ENCODE measurements at regions not wholly inside any gene's neighbourhood (a gene's known extent, or its start where the extent isn't known, plus 50 kb on each side); places are given as distances from the start of the nearest gene placed in this dataset.

DNA sequence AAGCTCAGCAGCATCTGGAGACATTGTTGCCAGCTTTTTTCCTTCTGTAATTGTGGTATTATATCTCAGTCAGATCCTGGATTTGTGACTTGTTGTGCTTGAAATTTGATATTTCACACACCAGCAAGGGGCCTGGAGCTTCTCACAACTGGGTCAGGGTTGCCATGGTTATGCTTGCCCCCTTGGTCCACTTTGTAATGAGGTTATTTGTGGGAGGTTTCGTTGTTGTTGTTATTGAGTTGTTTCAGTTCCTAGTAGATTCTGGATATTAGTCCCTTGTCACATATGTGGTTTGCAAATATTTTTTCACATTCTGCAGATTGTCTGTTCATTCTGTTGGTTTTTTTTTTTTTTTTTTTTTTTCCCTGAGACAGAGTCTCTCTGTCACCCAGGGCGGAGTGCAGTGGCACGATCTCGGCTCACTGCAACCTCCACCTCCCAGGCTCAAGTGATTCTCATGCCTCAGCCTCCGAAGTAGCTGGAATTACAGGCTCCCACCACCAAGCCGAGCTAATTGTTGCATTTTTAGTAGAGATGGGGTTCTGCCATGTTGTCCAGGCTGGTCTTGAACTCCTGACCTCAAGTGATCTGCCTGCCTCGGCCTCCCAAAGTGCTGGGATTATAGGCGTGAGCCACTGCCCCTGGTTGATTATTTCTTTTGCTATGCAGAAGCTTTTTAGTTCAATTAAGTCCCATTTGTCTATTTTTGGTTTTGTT is 80.6 kb upstream of the ETV6 start:
- no peak for DNase-seq

DNA sequence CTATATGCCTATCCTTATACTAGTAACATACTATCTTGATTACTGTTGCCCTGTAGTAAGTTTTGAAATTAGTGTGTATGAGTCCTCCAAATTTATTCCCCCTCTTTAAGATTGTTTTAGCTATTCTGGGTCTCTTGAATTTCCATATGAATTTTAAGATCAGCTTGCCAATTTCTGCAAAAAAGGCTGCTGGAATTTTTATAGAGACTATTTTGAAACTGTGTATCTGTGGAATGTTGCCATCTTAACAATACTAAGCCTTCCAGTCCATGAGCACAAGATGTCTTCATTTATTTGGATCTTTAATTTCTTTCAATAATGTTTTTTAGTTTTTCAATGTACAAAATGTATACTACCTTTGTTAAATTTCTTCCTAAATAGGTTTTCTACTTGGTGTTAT is 79.8 kb upstream of the ETV6 start:
- no peak for DNase-seq

DNA sequence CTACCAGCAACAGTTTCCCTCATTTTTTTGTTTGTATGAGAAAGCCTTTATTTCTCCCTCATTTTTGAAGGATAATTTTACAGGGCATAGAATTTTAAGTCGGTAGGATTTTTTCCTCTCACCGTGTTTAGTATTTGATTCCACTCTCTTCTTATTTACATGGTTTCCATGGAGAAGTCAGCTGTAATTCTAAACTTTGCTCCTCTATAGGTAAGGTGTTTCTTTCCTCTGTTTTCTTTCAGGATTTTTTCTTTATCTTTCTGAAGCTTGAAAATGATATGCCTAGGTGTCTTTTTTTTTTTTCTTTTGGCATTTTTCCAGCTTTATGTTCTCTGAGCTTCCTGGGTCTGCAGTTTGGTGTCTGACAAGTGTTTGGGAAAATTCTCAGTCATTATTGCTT is 75.6 kb upstream of the ETV6 start:
- no peak for DNase-seq

DNA sequence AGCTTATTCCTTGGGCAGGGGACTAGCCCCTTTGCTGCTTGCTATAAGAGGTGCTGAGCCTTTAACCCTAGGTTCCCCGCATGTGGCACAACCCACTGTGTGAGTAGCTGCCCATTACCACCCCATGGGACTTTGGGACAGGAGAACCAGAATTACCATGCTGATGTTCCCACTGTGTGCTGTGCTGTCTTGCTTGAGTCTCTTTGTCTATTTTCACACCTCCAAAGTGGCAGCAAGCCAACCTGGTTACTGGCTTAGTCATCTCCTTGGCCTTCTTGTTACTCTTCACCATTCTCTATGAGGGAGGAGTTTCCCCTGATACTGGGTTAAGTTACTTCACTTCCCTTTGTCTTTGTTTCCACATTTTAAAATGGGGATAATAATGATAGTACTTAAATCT is 73.4 kb upstream of the ETV6 start:
- DNase-seq = no peak

DNA sequence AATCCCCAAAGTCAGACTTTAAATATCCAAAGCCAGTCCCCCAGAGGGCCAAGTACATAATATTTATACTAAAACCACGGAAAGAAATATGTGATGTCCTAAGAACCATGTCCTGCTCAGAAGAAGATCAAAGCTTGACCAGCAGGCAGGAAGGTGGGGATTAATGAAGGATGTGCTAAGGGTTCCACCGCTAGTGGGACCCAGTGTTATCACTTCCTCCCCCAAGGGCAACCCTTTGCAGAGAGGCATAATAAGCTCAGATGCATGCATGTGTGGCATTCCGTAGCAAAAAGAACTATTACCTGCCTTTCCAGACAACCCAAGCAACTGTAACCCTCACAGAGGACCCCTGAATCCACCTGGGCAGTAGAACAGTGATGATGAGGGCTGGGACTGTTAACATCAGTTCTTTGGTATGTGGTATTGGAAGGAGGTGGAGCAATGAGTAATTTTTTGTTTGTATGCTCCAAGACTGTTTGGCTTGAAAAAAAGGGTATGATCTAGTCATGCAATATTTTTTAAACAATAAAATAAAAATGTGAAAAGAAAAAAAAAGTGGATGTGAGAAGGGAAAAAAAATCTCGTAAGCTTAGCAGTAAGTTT is 71.7 kb upstream of the ETV6 start:
- no peak for DNase-seq

DNA sequence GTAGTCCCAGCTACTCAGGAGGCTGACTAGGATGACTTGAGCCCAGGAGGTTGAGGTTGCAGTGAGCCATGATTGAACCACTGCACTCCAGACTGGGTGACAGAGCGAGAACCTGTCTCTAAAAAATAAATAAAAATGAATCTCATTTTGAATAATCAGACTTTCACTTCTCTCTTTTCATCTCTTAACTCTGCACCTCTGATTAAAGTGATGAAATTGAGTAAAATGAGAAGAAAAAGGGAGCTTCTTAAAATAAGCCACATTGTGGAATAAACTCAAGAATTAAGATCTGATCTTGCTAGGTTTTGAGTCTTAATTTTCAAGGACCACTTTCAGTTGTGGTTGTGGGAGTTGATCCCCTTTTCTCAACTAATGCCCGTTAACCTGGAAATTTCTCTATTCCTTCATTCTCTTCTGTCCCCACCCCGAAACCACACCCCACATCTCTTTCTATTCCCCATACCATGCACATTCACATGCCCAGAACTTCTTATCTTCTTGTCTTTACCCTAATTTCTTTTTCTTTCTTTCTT is 70.9 kb upstream of the ETV6 start:
- DNase-seq = no peak

DNA sequence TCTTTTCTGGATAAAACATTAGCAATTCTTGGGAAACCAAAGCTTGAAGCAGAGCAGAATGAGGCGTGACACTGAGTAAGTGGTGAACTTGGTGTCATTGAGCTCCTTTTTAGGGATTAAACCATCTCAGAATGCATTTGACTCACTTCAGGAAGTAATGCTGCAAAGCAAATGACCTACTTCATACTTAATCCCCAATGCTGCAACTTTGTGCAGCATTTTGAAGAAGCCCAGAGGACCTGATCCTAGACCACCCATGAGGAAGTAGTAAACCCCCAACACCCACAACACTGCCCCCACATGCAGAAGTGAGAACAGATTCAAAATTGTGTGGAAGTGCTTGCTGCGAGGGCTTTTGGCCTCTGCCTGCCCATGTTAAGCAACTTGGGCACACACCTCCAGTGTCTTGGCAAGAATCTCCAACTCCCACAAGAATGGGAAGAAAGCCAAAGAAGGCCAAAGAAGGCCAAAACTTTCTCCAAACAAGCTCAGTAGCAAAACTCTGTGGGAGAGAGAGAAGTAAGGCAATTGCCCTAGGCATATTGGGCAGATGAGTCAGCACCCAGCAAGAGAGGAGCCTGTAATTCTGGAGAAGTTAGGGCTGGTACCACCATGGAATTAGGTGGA is 69.2 kb upstream of the ETV6 start:
- no peak for DNase-seq

DNA sequence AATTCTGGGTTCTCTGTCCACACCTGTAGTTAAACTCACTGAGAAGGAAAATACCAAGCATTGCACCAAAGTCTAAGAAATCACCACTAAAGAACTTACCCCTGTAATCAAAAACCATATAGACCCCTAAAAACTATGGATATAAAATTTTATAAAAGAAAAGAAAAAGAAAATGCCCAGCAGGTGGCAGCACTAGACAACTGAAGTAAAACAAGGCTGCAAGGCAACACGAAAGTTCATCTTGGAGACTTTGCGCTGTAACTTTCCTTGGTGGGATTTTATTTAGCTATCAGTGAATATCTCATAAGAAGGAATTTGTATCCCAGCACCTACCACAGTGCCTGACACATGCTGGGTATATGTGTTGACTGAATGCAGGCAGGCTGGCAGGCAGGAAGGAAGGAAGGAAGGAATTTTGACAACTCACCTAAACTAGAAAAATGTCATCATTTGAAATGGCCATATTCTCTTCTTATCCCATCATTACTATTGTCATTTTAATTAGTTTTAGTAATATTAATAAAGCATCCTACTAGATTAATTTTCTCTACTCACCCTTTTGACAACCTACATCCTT is 68.2 kb upstream of the ETV6 start:
- peak; percentile 79 for DNase-seq

DNA sequence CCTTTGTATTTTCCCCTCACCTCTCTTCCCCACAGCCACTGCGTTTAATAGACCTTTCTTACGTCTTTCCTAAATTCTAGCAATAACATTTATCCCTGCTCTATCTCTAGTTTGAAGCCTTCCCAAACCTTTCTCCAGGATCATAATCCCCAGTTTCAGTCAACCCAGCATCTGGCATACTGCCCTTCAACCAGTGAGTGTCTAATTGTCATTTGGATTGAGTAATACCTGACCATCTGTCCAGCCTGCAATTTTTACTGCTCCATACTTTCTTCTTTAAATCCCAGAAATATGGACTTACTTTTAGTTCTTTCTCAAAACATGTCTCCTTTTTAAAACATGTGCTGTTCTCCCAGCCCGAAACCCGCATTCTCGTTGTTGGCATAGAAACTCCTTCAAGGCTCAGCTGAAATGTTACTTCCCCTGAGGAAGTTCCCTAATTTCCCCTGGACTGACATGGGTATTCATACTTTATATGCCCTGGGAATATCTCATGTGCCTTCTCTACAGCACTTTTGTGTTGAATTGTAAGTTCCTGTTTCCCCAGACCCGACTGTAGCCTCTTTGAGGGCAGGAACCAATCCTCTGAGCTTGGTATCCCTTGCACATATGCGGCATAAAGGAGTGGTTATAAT is 65.1 kb upstream of the ETV6 start:
- DNase-seq = no peak

DNA sequence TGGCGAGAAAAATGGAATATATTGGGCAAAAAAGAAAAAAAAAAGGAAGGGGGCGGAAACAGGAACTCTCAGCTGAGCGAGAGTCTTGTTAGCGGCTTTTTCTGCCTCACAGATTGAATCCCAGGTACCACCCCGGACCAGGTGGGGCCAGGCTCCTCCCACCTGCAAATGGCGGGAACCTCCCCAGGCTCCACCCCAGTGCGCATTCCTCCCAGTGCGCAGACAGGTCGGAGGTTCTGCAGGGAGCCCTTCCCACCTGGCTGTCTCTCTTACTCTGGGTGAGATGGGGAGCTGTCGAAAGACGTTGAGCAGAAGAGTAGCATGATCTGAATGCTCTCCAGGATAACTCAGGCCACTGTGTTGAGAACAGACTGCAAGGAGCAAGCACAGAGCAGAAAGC is 57.0 kb upstream of the ETV6 start:
- no peak for DNase-seq

DNA sequence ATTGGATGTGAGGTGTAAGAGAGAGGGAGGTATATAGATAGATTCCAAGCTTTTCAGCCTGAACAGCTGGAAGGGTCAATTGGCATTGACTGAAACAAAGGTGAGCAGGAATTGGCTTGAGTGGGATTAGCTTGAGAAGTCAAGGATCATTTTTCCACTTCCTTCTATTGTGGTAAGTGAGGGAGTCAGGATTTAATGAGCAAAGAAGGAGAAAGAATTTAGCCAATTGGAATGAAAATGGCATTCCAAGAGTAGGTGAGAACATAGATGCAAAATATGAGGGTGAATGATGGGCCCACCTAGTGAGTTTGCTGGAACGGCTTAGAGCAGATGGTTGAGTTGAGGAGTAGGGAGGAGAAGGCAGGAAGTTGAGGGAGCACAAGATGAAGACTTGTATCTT is 56.5 kb upstream of the ETV6 start:
- DNase-seq = no peak

DNA sequence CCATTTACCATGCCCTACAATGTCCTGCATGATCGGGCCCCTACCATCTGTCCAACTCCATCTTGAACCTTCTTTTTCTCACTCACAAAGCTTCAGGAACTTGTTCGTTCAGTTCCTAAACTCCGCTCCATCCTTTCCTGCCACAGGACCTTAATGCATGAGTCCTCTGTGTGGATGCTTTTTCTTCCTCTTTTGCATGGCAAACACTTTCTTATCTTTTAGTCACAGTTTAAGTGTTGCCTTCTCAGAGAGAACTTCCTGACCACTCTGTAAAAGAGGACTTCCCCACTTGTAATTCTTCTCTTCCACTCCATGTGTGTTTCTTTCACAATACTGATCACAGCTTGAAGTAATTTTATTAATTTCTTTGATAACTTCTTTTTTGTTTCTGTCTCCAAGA is 54.4 kb upstream of the ETV6 start:
- DNase-seq = no peak

DNA sequence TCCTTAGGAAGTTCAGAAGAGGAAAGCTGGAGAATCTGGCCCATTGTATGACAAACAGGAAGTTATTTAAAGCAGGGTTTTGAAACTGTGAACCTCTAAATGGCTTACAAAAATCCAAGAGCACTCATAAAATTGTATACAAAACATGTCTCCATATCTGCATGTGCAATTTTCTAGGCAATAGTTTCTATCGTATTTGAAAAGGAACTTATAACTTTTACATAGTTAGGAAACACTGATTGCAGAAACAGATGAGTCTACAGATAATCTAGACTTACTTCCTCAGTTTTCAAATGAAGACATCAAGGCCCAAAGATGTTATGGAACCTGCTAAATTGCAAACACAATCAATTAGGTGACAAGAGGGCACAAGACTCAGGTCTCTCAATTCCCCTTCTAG is 53.3 kb upstream of the ETV6 start:
- no peak for DNase-seq

DNA sequence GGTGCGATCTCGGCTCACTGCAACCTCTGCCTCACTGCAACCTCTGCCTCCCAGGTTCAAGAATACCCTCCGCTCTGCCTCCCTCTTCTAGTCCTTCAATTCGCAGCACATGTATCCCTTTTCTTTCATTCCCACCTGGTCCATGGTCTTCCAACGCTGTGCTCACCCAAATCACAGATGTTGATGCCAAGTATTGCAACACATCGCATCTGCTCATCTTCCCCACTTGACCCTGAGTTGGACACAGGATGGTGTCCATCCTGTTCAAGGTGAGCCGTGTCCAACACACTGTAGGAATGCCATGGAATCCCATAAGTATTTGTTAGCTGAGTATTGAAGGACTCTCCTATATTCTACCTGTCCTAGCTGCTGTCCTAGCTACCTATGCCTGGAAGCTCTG is 50.6 kb upstream of the ETV6 start:
- DNase-seq = no peak

Measured in NCI-H1105 (cell line).